Keratinocyte (primary cell): ENCODE measurements at regions not wholly inside any gene's neighbourhood (a gene's known extent, or its start where the extent isn't known, plus 50 kb on each side); places are given as distances from the start of the nearest gene placed in this dataset.

ENCODE experiments used
- DNase-seq: peaks from one replicate; pipeline ENCODE4 v3.0.0-alpha.2; 2011; ENCODE audit warnings: low read depth, missing footprints, low spot score
- FAIRE-seq: peaks from 2 replicates; lab custom pipeline; 2011; peaks lifted over from hg19 to GRCh38; lab: Jason Lieb, UNC
- H2AFZ ChIP-seq: 2 replicates; pipeline ENCODE4 v1.6.0; 2012; ENCODE audit warnings: low read length, control low read depth, inconsistent platforms; ENCODE audit not compliant: control insufficient read depth
- H3K27ac ChIP-seq: 2 replicates; pipeline ENCODE4 v1.5.1; 2011; ENCODE audit warnings: low read length; ENCODE audit not compliant: control insufficient read depth, insufficient read depth
- H3K27me3 ChIP-seq: 3 replicates; pipeline ENCODE4 v1.6.0; 2011; ENCODE audit warnings: low read length; ENCODE audit not compliant: control insufficient read depth, insufficient read depth; ENCODE audit errors: extremely low read depth
- H3K36me3 ChIP-seq, 2 experiments: 2 replicates in 1 of 2; 3 replicates in 1 of 2; pipeline ENCODE4 v1.5.1; 2011; ENCODE audit warnings: low read length in 2 of 2, mild to moderate bottlenecking in 1 of 2; ENCODE audit not compliant: control insufficient read depth in 2 of 2, insufficient read depth in 2 of 2; ENCODE audit errors: extremely low read depth in 1 of 2
- H3K4me1 ChIP-seq: 3 replicates; pipeline ENCODE4 v1.5.1; 2011; ENCODE audit warnings: low read length; ENCODE audit not compliant: control insufficient read depth, insufficient read depth; ENCODE audit errors: extremely low read depth
- H3K4me2 ChIP-seq: 3 replicates; pipeline ENCODE4 v1.6.0; 2011; ENCODE audit warnings: low read depth, low read length; ENCODE audit not compliant: control insufficient read depth, insufficient read depth; ENCODE audit errors: extremely low read depth
- H3K4me3 ChIP-seq, 3 experiments: fragments of 200-600 bp in 1 of 3; sonication (generic) in 1 of 3; 2 replicates in 2 of 3; 3 replicates in 1 of 3; pipeline ENCODE4 v1.5.1; 2011 to 2016; ENCODE audit warnings: low read length in 3 of 3, mild to moderate bottlenecking in 3 of 3, control low read depth in 2 of 3, inconsistent platforms in 1 of 3, low read depth in 1 of 3, mixed read lengths in 1 of 3, mixed run types in 1 of 3, moderate library complexity in 1 of 3; ENCODE audit not compliant: control insufficient read depth in 2 of 3, insufficient read depth in 2 of 3; ENCODE audit errors: extremely low read depth in 1 of 3
- H3K79me2 ChIP-seq: 2 replicates; pipeline ENCODE4 v1.6.0; 2012; ENCODE audit warnings: low read length; ENCODE audit not compliant: control insufficient read depth, insufficient read depth
- H3K9ac ChIP-seq: 3 replicates; pipeline ENCODE4 v1.6.0; 2011; ENCODE audit warnings: low read length; ENCODE audit not compliant: control insufficient read depth, insufficient read depth; ENCODE audit errors: extremely low read depth
- H3K9me1 ChIP-seq: 3 replicates; pipeline ENCODE4 v1.6.0; 2011; ENCODE audit warnings: low read length; ENCODE audit not compliant: control insufficient read depth, insufficient read depth; ENCODE audit errors: extremely low read depth
- H3K9me3 ChIP-seq: 2 replicates; pipeline ENCODE4 v1.5.1; 2012; ENCODE audit warnings: low read depth, low read length; ENCODE audit not compliant: control insufficient read depth
- H4K20me1 ChIP-seq: 3 replicates; pipeline ENCODE4 v1.6.0; 2011; ENCODE audit warnings: low read length; ENCODE audit not compliant: control insufficient read depth, insufficient read depth; ENCODE audit errors: extremely low read depth
- CTCF ChIP-seq, 3 experiments: IDR thresholded peaks in 1 of 3; conservative IDR thresholded peaks in 1 of 3; optimal IDR thresholded peaks in 1 of 3; 2 replicates in 2 of 3; 3 replicates in 1 of 3; pipeline versions ENCODE3 to v1.5.1; 2011; ENCODE audit warnings: low read length in 3 of 3, mild to moderate bottlenecking in 3 of 3, moderate library complexity in 2 of 3, control low read depth in 1 of 3, inconsistent platforms in 1 of 3; ENCODE audit not compliant: insufficient read depth in 2 of 3; ENCODE audit errors: extremely low read depth in 1 of 3
- EZH2 ChIP-seq: IDR thresholded peaks from one replicate; pipeline ENCODE4 v1.6.1; 2012; ENCODE audit warnings: inconsistent platforms, mild to moderate bottlenecking, low read length, moderate library complexity
- dilution Hi-C: fragments of 300-500 bp; cut with MboI; formaldehyde crosslinking; loops from one replicate; pipeline ENCODE4 v1.7.0; 2020; ENCODE audit warnings: low sequenced_read_pairs; ENCODE audit not compliant: extremely low pct_ligation_motif_present

GRCh38 chr22:23497016-23497885 lies 82.8 kb downstream of the IGLL1 start:
- no peak for DNase-seq
- Histone ChIP-seq H3K4me3 (no peak overlapping the region), H2AFZ (no peak overlapping the region), H3K9ac (no peak overlapping the region), H3K4me1 (peaks cover 11% of the 10 kb centered on the region), H3K79me2 (no peaks in the 10 kb centered on the region), H3K27me3 (no peaks in the 10 kb centered on the region), H3K27ac (no peak overlapping the region), H3K36me3 (no peaks in the 10 kb centered on the region), H3K4me2 (no peak overlapping the region), H3K9me3 (no peaks in the 10 kb centered on the region), H4K20me1 (no peaks in the 10 kb centered on the region), H3K9me1 (peaks cover 2% of the 10 kb centered on the region)
- TF ChIP-seq CTCF (optimal IDR thresholded peaks at IDR 0.05 in 1 of 3, IDR thresholded peaks at IDR 0.05 in 1 of 3, conservative IDR thresholded peaks at IDR 0.05 in 1 of 3; ENCODE audit: extremely low read depth in 1 of 3, insufficient read depth in 2 of 3, low read length in 3 of 3) (no peak), EZH2 (no peak)
- FAIRE-seq = no peak
- dilution Hi-C loops = no loop called here

GRCh38 chr22:23496445-23496833 lies 83.7 kb downstream of the IGLL1 start:
- Histone ChIP-seq H3K27ac (no peak overlapping the region), H3K4me2 (no peak overlapping the region), H2AFZ (no peak overlapping the region), H3K27me3 (no peaks in the 10 kb centered on the region), H3K4me3 (no peak overlapping the region), H3K79me2 (no peaks in the 10 kb centered on the region), H3K4me1 (peaks cover 9% of the 10 kb centered on the region), H3K9me3 (no peaks in the 10 kb centered on the region), H3K36me3 (no peaks in the 10 kb centered on the region), H3K9ac (no peak overlapping the region), H3K9me1 (peaks cover 2% of the 10 kb centered on the region), H4K20me1 (no peaks in the 10 kb centered on the region)
- no peak for TF ChIP-seq EZH2
- no peak for TF ChIP-seq CTCF (optimal IDR thresholded peaks at IDR 0.05 in 1 of 3, IDR thresholded peaks at IDR 0.05 in 1 of 3, conservative IDR thresholded peaks at IDR 0.05 in 1 of 3; ENCODE audit: extremely low read depth in 1 of 3, insufficient read depth in 2 of 3, low read length in 3 of 3)
- dilution Hi-C loops = no loop called here
- no peak for DNase-seq
- no peak for FAIRE-seq
